C4-2B (cell line): ENCODE measurements at regions not wholly inside any gene's neighbourhood (a gene's known extent, or its start where the extent isn't known, plus 50 kb on each side); places are given as distances from the start of the nearest gene placed in this dataset.

Experiments used
- ZFX ChIP-seq: fragments of 450-650 bp; IDR thresholded peaks from 2 replicates; pipeline ENCODE4 v1.6.1; 2017
- TF ChIP-seq, protein P1 (sequence below): fragments of 450-650 bp; conservative IDR thresholded peaks from 2 replicates; pipeline ENCODE4 v1.5.1; 2017; ENCODE audit warnings: mild to moderate bottlenecking

DNA sequence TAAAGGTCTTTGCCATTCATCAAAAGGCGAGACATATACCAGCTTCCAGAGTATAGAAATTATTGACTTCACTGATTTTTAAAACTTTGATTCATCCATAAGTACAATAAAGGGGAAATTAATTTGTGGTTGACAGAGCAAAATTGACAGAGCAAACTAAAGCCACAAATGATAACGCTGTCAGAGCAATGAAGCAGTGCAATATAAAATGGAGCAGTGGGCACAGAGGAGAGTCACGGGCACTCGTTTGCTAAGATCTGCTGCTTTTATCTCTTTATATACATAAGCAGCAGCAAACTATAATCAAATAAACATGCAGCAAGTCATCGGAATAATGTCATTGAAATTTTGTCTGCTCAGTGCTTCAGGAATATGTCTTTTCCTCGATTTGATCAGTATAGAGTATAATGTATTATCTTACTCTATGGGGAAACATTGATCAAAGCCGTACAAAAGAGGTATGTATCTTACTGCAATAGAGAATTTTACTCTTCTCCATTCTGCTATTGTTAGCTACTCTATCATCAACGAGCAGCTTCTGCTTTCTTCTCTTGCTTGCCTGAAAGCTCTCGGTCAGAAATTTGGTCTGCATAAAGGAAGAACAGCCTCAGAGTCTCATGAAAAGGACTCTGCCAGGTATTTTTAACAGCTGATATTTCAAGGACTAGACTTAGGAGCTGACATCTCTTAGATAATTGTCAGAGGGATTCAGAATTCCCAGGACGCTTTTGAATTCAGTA is 546.0 kb upstream of the ARID1B start:
- no peak for TF ChIP-seq ZFX
- TF ChIP-seq, protein P1, sequence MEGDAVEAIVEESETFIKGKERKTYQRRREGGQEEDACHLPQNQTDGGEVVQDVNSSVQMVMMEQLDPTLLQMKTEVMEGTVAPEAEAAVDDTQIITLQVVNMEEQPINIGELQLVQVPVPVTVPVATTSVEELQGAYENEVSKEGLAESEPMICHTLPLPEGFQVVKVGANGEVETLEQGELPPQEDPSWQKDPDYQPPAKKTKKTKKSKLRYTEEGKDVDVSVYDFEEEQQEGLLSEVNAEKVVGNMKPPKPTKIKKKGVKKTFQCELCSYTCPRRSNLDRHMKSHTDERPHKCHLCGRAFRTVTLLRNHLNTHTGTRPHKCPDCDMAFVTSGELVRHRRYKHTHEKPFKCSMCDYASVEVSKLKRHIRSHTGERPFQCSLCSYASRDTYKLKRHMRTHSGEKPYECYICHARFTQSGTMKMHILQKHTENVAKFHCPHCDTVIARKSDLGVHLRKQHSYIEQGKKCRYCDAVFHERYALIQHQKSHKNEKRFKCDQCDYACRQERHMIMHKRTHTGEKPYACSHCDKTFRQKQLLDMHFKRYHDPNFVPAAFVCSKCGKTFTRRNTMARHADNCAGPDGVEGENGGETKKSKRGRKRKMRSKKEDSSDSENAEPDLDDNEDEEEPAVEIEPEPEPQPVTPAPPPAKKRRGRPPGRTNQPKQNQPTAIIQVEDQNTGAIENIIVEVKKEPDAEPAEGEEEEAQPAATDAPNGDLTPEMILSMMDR: no peak
